HG02610 (cell line): ENCODE measurements at regions not wholly inside any gene's neighbourhood (a gene's known extent, or its start where the extent isn't known, plus 50 kb on each side); places are given as distances from the start of the nearest gene placed in this dataset.
"Not testable (repeated sequence)": the region's sequence is repeated elsewhere in the genome, so short reads cannot be mapped to it uniquely, and the experiment has no call there.

Source experiments
- ATAC-seq: cut with Tn5 transposase; IDR thresholded peaks from one replicate; pipeline ENCODE4 v1.9.1; 2021; ENCODE audit warnings: mild to moderate bottlenecking, moderate library complexity; ENCODE audit not compliant: unreplicated experiment

DNA sequence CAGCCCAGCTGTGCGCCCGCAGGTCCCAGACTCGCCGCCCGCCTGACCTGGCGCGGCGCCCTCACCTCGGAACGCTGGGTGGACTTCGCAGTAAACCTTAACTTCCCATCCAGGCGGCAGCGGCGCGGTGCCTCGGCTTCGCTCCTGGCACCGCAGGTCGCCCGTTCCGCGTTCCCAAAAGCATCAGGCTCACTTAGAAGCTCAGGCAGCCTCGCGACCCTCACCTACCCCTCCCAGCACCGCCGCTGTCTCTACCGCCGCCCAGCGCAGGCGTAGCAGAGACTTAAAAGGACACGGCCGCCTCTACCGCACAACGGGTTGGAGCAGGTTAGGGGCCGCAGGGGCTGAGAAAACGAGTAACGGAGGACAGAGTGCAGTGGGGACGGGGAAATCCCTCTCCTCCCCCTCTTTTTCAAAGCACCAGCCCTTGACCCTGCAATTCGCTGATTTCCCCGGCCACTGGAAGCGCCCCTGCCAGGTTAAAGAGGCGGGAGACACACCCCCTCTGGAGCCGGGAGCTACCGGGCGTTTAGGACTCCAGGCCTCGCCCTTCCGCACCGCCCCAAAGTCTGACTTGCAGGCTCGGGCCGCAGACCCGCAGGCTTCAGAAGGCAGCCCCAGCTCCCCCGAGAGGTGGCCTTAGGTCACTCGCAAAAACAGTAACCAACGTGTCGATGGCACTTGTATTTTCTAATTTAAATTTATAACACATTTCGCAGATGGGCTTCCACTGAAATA lies 328.5 kb downstream of the FAM72C start:
- no peak for ATAC-seq

DNA sequence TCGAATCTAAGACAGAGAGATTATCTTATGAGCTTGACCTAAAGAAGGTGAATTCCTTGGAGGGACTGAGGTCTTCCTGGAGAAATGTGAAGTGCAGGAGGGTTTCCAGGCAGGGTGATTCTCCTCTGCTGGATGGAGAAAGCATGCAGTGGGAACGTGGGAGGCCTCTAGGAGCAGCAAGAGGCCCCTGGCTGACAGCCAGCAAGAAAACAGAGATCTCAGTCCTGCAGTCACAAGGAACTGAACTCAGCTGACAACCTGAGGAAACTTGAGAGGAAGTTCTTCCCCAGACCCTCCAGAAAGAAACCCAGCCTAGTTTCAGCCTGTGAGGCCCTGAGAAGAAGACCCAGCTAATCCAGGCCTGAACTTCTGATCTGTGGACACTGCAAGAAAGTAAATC lies 345.9 kb downstream of the FAM72C start:
- ATAC-seq, result no peak

DNA sequence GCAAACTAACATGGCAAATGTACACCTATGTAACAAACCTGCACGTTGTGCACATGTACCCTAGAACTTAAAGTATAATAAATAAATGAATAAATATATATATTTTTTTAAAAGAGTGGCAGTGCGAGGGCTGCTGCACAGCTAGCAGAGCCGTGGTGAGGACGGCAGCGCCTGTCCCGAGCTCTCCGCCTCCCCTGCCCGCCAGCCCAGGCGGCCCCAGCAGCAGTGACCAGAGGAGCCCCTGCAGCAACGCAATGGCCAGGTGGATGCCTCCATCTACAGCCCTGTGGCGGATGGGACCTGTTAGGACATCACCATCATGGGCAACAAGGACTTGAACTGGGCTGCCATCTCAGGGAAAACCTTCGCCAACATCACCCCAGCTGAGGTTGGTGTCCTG lies 351.9 kb downstream of the FAM72C start:
- no peak for ATAC-seq

DNA sequence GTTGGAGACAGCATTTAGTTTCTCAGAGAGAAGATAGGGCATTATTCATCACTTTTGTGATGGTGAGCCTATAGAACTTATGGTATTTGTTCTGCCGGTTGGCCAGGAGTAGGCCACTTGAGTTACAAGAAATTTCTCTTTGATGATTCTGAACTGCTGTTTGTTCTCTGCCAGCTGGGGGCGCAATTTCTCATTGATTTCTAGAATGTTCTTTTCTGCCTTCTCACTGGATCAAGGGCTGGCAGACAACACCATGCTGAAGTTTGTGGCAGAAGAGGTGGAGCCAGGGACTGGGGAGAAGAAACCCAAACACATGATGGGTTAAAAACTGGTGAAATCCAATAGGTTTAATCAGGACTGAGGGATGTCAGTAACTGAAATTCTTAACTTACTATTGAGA lies 360.6 kb downstream of the FAM72C start:
- no peak for ATAC-seq

DNA sequence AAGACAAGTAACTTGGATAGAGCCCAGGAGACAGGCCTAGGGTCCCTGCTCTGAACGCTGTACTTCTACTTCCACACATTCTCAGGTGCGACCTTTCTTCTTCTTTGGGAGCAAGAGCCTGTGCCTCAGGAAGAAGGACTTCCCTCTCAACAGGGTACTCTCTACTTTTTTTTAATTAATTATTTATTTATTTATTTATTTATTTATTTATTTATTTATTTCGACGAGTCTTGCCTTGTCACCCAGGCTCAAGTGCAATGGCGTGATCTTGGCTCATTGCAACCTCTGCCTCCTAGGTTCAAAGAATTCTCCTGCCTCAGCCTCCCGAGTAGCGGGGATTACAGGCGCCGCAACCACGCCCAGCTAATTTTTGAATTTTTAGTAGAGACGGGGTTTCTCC lies 361.6 kb downstream of the FAM72C start:
- ATAC-seq, result no peak

DNA sequence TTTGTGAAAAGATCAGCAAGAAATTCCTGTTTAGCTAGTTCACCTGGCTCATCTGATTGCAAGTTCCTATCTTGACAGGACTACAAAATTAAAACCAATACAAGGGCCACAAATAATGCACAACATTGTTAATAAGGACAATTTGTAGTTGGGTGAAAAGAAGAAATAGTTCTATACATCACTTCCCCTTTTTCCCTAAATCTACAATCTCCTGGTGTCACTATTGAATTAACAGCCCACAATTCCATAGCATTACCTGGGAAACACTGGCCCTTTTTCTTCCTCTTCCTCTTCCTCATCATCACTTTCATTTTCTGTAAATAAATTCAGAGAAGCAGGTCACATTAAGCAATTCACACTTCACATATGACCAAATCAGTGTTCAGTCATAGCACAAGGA lies 366.9 kb downstream of the FAM72C start:
- ATAC-seq, result no peak

DNA sequence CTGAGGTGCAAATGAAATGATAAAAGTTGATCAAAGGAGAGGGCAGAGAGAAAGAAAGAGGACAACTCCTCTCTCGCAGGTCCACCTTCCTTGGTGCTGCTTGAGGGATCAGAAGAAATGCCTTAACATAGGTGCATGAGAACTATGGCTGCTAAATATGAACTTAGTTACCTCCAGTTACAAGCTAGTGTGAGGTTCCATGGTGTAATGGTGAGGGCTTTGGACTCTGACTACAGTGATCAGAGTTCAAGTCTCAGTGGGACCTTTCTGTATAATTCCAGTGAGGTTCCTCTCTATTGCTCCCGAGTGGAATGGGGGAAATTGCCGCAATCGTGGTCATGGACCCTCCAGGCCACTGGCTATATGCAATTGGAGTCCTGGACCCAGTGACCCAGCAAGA lies 387.3 kb downstream of the FAM72C start:
- ATAC-seq, result no peak

DNA sequence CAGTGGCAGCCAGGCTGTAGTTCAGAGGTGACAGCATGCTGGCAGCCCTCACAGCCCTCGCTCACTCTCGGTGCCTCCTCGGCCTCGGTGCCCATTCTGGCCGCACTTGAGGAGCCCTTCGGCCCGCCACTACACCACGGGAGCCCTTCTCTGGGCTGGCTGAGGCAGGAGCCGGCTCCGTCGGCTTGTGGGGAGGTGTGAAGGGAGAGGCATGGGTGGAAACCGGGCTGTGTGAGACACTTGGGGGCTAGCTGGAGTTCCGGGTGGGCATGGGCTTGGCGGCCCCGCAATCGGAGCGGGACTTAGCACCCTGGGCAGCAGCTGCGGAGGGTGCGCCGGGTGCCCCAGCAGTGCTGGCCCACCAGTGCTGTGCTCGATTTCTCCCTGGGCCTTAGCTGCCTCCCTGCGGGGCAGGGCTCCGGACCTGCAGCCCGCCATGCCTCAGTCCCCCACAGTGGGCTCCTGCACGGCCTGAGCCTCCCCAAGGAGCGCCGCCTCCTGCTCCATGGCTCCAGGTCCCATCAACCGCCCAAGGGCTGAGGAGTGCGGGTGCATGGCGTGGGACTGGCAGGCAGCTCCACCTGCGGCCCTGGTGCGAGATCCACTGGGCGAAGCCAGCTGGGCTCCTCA lies 396.8 kb downstream of the FAM72C start:
- no peak for ATAC-seq

DNA sequence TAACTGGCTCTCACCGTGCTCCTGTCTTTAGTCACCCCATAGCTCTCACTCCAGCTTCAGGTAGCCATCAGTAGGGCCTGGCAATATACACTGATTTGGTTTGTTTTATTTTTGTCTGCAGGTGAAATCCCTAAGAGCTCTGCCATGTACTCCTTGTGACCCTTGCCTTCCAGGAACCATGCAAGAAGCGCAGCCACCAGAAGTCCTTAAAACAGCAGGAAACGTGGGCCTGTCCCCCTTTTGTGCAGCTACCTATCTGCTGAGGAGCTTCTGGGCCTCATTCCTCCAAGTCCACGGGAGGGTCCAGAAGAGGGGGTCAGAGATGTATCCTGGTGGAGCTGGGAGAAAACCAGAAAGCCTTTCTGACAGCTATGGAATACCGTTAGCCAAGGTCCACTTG lies 399.1 kb downstream of the FAM72C start:
- not testable (repeated sequence) for ATAC-seq

DNA sequence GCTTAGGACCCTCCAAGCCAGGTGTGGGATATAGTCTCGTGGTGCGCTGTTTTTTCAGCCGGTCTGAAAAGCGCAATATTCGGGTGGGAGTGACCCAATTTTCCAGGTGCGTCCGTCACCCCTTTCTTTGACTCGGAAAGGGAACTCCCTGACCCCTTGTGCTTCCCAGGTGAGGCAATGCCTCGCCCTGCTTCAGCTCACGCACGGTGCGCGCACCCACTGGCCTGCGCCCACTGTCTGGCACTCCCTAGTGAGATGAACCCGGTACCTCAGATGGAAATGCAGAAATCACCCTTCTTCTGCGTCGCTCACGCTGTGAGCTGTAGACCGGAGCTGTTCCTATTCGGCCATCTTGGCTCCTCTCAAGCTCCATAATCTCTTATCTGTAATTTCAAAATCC lies 408.0 kb downstream of the FAM72C start:
- ATAC-seq, result not testable (repeated sequence)

DNA sequence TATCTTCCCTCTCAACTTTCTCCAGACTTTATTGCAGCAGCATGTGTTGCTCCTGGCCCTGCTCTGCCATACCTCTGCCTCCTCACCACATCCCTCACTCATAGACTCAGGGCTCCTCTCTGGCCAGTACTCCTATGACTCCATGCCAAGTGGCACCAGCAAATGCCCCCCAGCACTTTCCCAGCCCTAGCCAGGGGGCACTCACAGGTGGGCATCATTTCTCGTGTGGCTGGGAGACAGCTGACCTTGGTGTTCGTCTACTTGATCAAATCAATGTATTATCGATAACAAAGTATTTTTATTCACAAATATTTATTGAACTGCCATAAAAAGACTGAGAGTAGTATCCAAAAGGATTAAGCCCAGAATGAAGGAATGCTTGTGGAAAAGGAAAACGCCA lies 418.2 kb downstream of the FAM72C start:
- no peak for ATAC-seq

DNA sequence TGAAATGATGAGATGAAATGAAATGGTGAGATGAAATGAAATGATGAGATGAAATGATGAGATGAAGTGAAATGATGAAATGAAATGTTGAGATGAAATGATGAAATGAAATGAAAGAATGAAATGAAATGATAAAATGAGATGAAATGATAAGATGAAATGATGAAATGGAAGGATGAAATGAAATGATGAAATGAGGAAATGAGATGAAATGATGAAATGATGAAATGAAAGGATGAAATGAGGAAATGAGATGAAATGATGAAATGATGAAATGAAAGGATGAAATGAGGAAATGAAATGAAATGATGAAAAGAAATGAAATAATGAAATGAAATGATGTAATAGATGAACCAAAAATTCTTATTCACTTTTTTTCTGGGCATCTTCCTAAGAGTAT lies 467.1 kb downstream of the FAM72C start:
- not testable (repeated sequence) for ATAC-seq

DNA sequence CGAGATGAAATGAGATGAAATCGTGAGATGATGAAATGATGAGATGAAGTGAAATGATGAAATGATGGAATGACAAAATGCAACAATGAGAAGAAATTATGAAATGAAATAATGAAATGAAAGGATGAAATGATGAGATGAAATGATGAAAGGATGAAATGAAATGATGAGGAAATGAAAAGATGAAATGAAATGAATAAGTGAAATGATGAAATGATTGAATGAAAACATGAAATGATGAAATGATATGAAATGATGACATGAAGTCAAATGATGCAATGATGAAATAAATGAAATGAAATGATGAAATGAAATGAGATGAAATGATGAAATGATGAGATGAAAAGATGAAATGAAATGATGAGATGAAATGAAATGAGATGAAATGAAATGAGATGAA lies 467.7 kb downstream of the FAM72C start:
- not testable (repeated sequence) for ATAC-seq

DNA sequence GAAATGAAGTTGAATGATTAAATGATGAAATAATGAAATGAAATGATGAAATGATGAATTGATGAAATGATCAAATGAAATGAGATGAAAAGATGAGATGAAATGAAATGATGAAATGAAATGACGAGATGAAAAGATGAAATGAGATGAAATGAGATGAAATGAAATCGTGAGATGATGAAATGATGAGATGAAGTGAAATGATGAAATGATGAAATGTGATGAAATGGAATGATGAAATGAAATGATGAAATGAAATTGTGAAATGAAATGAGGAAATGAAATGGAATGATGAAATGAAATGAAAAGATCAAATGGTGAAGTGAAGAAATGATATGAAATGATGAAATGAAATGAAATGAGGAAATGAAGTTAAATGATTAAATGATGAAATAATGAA lies 468.7 kb downstream of the FAM72C start:
- not testable (repeated sequence) for ATAC-seq

DNA sequence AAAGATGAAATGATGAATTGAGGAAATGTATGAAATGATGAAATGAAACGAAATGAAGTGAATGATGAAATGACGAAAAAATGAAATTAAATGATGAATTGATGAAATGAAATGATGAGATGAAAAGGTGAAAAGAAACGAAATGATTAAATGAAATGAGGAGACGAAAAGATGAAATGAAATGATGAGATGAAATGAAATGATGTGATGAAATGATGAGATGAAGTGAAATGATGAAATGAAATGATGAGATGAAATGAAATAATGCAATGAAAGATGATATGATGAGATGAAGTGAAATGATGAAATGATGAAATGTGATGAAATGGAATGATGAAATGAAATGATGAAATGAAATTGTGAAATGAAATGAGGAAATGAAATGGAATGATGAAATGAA lies 469.7 kb downstream of the FAM72C start:
- not testable (repeated sequence) for ATAC-seq

DNA sequence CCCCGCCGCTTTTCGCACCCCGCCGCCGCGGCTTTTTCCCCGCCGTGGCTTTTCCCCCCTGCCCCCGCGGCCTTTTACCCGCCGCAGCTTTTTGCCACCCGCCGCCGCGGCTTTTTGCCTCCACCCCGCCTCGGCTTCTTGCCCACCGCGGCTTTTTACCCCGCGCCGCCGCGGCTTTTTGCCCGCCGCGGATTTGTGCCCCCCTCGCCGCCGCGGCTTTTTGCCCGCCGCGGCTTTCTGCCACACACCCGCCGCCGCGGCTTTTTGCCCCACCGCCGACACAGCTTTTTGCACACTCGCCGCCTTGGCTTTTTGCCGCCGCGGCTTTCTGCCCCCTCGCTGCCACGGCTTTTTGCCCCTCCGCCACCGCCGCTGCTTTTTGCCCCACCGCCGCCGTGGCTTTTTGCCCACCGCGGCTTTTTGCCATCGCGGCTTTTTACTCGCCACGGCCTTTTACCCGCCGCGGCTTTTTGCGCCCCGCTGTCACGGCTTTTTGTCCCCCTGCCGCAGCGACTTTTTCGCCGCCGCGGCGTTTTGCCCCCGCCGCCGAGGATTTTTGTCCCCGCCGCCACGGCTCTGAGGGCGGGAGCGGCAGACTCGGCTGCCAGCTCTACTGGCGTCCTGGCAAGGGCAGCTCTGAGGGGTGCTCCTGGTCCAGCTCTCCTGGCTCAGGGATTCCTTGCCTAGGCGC lies 473.6 kb downstream of the FAM72C start:
- ATAC-seq, result not testable (repeated sequence)

DNA sequence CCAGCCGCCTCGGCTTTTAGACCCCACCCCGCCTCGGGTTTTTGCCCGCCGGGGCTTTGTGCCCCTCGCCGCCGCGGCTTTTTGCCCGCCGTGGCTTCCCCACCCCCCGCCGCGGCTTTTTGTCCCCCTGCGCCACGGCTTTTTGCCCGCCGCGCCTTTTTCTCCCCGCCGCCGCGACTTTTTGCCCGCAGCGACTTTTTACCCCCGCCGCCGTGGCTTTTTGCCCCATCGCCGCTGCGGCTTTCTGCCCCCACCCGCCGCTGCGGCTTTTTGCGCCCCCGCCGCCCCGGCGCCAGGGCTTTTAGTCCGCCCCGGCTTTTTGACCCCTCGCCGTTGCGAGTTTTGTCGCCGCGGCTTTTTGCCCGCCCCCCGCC lies 474.4 kb downstream of the FAM72C start:
- no peak for ATAC-seq

DNA sequence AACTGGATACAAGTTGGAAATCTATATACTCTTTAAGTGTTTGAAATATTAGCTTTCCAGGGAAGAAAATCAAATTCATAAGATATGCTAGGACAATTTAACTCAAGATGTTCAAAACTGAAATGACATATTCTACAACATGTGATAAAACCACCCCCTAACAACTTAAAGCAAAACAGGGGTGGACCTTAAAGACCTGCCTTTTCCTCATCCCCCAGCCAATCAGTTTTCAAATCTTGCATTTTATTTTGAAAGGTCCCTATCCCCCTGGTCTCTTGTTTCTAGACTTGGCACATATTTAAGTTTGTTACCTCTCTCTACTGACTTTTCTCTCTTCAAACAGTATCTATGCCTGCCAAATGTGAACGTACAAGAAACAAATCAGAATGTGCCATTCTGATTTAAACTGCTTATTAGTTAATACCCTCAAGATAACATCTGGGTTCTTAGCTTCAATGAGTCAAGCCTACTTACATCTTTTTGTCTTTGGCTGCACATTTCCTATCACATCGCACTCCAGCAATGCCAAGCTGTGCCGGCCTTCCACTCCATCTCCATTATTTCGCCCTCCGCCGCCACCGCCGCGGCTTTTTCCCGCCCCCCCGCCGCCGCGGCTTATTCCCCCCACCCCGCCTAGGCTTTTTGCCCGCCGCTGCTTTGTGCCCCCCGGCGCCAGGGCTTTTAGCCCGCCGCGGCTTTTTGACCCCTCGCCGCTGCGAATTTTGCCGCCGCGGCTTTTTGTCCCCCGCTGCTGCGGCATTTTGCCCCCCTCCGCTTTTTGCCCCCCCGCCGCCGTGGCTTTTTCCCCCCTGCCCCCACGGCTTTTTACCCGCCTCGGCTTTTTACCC lies 475.0 kb downstream of the FAM72C start:
- ATAC-seq, result not testable (repeated sequence)
